Panc1 (cell line): ENCODE measurements at regions not wholly inside any gene's neighbourhood (a gene's known extent, or its start where the extent isn't known, plus 50 kb on each side); places are given as distances from the start of the nearest gene placed in this dataset.

ENCODE experiments used
- TCF7L2 ChIP-seq: IDR thresholded peaks from 2 replicates; pipeline ENCODE4 v1.6.1; 2011; ENCODE audit warnings: mild to moderate bottlenecking, low read depth, low read length, inconsistent platforms
- TF ChIP-seq, protein P1 (sequence below): fragments of 450-650 bp; IDR thresholded peaks from 2 replicates; pipeline ENCODE4 v1.5.1; 2017; ENCODE audit warnings: mild to moderate bottlenecking

DNA sequence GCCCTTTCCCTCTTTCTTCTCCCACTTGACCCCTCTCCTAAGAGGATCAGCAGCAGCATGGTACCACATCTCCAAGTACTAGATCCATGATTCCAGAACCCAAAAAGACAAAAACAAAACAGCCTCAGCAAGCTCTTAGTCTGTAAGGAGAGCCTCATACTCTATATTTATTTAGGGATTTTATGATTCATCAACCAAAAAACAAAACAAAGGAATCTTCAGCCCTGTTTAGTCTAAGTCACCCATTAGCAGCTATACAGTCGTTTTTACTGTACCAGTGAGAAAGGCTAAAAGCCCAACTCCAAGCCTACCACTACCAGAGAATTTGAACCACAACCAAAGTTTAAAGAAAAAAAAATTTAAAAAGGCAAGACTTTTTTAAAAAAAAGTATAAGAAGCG is 1020.3 kb upstream of the CADM2 start:
- TF ChIP-seq, protein P1, sequence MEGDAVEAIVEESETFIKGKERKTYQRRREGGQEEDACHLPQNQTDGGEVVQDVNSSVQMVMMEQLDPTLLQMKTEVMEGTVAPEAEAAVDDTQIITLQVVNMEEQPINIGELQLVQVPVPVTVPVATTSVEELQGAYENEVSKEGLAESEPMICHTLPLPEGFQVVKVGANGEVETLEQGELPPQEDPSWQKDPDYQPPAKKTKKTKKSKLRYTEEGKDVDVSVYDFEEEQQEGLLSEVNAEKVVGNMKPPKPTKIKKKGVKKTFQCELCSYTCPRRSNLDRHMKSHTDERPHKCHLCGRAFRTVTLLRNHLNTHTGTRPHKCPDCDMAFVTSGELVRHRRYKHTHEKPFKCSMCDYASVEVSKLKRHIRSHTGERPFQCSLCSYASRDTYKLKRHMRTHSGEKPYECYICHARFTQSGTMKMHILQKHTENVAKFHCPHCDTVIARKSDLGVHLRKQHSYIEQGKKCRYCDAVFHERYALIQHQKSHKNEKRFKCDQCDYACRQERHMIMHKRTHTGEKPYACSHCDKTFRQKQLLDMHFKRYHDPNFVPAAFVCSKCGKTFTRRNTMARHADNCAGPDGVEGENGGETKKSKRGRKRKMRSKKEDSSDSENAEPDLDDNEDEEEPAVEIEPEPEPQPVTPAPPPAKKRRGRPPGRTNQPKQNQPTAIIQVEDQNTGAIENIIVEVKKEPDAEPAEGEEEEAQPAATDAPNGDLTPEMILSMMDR: no peak
- TF ChIP-seq TCF7L2: no peak
